Ascending aorta (tissue), 2 donors: ENCODE measurements at regions not wholly inside any gene's neighbourhood (a gene's known extent, or its start where the extent isn't known, plus 50 kb on each side); places are given as distances from the start of the nearest gene placed in this dataset.

ENCODE experiments used
- DNase-seq, 2 donors: peaks; one replicate each; pipeline ENCODE4 v3.0.0-alpha.2; 2019; ENCODE audit warnings: low spot score in 2 of 2
- H3K27ac ChIP-seq, 2 donors: fragments of 200-600 bp; sonication (generic); one replicate each; pipeline ENCODE4 v1.5.1; 2016 to 2017; ENCODE audit warnings: mild to moderate bottlenecking in 1 of 2
- H3K27me3 ChIP-seq: fragments of 200-600 bp; sonication (generic); one replicate; pipeline ENCODE4 v1.5.1; 2017
- H3K36me3 ChIP-seq, 2 donors: fragments of 200-600 bp; sonication (generic); one replicate each; pipeline ENCODE4 v1.5.1; 2016
- H3K4me1 ChIP-seq, 2 donors: fragments of 200-600 bp; sonication (generic); one replicate each; pipeline ENCODE4 v1.5.1; 2016 to 2017; ENCODE audit warnings: mild to moderate bottlenecking in 1 of 2
- H3K4me3 ChIP-seq, 2 donors: fragments of 200-600 bp; sonication (generic); one replicate each; pipeline ENCODE4 v1.5.1; 2016 to 2017; ENCODE audit warnings: mild to moderate bottlenecking in 1 of 2
- H3K9me3 ChIP-seq, 2 donors: fragments of 200-600 bp; sonication (generic); one replicate each; pipeline ENCODE4 v1.5.1; 2016
- intact Hi-C: fragments of 100-400 bp; cut with DNase I; formaldehyde crosslinking; loops from one replicate; pipeline ENCODE4 v1.15.1; 2023
- TF ChIP-seq, protein P1 (sequence below), 3 experiments: fragments of 200-600 bp in 2 of 3; fragments of 450-650 bp in 1 of 3; sonication (generic) in 2 of 3; IDR thresholded peaks; one replicate each; pipeline ENCODE4 v1.5.1; 2016 to 2019; ENCODE audit warnings: antibody characterized with exemption in 3 of 3, mild to moderate bottlenecking in 1 of 3, moderate library complexity in 1 of 3

DNA sequence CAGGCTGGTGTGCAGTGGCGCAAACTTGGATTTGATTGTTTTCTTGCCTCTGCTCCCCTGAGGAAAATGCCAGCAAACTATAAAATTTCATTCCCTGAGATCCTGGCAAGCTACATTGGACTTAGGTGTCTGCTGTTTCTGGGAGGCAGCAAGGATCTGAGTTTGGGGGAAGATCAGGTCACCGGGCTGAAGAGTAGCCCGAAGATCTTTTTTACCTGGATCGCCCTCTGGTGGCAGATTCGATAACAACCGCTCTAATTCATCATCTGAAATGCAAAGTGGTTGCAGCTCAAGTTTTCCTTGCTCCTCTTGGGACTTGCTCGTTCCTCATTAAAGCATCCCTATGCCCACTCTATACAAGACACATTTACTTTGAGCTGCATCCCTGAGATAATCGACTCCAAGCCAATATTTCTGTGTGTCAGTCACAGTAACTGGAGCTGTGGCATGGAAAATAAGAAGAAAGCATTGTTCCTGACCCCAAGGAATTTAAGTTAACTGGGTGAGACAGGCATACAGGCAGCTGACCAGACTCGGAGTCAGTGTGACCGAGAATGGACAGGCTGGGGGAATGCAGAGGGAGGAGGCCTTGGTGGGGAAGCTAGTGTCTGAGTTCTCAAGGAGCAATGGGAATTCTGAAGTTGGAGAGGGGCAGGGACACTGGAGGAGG lies 131.8 kb upstream of the PROKR2 start:
- Histone ChIP-seq H3K36me3 (no peaks in the 10 kb centered on the region), H3K27me3 (no peaks in the 10 kb centered on the region), H3K9me3 (no peaks in the 10 kb centered on the region), H3K4me1 (no peaks in the 10 kb centered on the region), H3K4me3 (no peak overlapping the region), H3K27ac (no peak overlapping the region)
- no peak for DNase-seq
- intact Hi-C loops = no loop called here
- TF ChIP-seq, protein P1, sequence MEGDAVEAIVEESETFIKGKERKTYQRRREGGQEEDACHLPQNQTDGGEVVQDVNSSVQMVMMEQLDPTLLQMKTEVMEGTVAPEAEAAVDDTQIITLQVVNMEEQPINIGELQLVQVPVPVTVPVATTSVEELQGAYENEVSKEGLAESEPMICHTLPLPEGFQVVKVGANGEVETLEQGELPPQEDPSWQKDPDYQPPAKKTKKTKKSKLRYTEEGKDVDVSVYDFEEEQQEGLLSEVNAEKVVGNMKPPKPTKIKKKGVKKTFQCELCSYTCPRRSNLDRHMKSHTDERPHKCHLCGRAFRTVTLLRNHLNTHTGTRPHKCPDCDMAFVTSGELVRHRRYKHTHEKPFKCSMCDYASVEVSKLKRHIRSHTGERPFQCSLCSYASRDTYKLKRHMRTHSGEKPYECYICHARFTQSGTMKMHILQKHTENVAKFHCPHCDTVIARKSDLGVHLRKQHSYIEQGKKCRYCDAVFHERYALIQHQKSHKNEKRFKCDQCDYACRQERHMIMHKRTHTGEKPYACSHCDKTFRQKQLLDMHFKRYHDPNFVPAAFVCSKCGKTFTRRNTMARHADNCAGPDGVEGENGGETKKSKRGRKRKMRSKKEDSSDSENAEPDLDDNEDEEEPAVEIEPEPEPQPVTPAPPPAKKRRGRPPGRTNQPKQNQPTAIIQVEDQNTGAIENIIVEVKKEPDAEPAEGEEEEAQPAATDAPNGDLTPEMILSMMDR (IDR thresholded peaks at IDR 0.05) = peak in 2 of 3 experiments; percentile 34 to 61

DNA sequence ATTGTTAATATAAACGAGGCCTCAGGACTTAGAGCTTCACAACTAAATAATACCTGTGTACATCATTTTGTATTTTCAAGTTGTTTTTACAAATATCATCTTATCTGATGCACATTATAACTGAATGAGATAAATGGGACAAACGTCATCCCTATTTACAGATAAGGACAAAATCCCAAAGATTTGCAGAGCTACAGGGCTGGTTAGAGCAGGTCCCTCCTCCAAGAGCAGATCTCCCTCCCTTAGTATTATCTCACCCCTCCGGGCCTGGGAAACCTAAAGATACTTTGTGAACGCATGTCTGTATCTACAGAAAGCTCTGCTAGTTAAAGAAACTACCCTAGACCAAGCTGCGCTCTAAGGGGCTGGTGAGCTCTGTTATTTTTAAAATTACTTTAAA lies 130.4 kb upstream of the PROKR2 start:
- TF ChIP-seq, protein P1 (IDR thresholded peaks at IDR 0.05) = no peak
- intact Hi-C loops = no loop called here
- Histone ChIP-seq H3K27me3 (no peaks in the 10 kb centered on the region), H3K36me3 (no peaks in the 10 kb centered on the region), H3K4me3 (no peak overlapping the region), H3K27ac (no peak overlapping the region), H3K9me3 (no peaks in the 10 kb centered on the region), H3K4me1 (no peaks in the 10 kb centered on the region)
- DNase-seq = no peak

DNA sequence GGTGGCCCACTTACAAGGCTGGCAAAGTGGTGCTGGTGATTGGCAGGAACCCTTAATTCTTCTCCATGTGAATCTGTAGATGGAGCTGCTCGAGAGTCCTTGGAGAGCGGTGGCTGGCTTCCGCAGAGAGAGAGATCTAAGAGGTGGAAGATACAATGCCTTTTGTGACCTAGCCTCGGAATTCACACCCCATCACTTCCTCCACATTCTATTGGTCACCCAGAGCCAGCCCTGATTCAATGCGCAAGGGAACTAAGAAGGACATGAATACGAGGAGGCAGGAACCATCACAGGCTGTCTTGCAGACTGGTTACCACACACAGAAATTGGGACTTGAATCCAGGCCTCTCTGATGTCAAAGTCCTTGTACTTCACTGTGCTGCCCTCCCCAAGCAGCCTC lies 128.9 kb upstream of the PROKR2 start:
- Histone ChIP-seq H3K36me3 (no peaks in the 10 kb centered on the region), H3K4me3 (no peak overlapping the region), H3K27ac (no peak overlapping the region), H3K4me1 (no peaks in the 10 kb centered on the region), H3K9me3 (no peaks in the 10 kb centered on the region), H3K27me3 (no peaks in the 10 kb centered on the region)
- DNase-seq = no peak
- TF ChIP-seq, protein P1 (IDR thresholded peaks at IDR 0.05) = no peak
- intact Hi-C loops = no loop called here

DNA sequence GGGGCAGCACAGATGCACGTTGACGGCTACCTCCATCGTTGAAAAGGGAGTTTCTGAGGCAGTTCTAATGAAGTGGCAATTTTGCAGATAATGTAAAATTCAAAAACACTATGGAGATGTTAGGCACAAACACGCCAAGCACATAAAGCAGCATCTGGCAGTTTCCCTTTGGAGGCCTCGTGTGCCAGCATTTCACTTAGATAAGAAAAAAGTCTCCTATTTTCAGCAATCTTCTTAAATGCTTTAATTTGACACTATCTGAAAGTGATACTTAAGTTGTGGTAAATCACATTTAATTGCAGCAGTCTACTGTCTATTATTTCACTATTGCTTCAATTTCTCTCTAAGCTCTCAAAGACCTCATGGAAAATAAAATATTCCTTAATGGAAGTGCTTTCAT lies 125.3 kb upstream of the PROKR2 start:
- H3K27me3 ChIP-seq = no peaks in the 10 kb centered on the region
- intact Hi-C loops = no loop called here
- DNase-seq = no peak
- H3K27ac ChIP-seq = no peak overlapping the region
- H3K9me3 ChIP-seq = peaks cover 0 to 4% of the 10 kb centered on the region in 2 donors
- H3K36me3 ChIP-seq = no peaks in the 10 kb centered on the region
- no peaks in the 10 kb centered on the region for H3K4me1 ChIP-seq
- no peak overlapping the region for H3K4me3 ChIP-seq
- TF ChIP-seq, protein P1 (IDR thresholded peaks at IDR 0.05) = no peak

DNA sequence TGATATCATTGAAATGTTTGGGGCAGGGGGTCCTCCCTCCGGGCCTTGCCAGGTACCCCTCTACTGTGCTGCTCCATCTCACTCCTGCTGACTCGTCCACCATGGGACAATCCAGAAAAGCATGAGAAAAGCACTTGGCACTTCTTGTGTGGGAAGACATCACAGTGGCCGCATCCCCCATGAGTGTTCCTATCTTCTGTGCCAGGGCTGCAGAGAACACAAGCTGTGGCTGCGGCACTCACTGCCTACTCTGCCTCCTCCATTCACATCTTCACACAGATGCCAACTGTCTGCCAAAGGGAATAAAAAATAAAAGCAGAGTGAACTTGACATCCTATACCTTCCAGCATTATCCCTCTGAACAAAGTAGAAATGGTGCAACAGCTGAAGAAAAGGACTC lies 117.4 kb upstream of the PROKR2 start:
- H3K27ac ChIP-seq = no peak overlapping the region
- peaks cover 0 to 4% of the 10 kb centered on the region in 2 donors for H3K9me3 ChIP-seq
- intact Hi-C loops = no loop called here
- no peaks in the 10 kb centered on the region for H3K4me1 ChIP-seq
- no peak overlapping the region for H3K4me3 ChIP-seq
- TF ChIP-seq, protein P1 (IDR thresholded peaks at IDR 0.05) = no peak
- no peaks in the 10 kb centered on the region for H3K36me3 ChIP-seq
- no peak for DNase-seq
- no peaks in the 10 kb centered on the region for H3K27me3 ChIP-seq

DNA sequence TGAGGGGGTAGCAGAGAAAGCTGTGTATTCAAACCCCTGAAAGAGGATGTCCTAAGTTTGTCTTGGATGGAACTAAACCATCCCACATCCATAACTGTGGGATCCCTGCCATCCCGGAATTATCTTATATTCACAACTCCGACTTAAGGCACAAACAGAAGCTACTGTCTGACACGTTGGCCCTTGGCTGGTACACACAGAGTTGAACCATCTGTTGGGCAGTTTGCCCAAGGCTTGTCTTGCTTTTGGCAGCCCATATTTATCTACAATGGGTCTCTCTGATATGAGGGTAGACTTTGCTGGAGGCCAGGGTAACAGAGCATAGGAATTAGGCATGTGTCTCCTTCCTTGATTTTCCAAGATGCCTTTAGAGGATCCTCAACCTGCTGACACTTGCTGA lies 116.6 kb upstream of the PROKR2 start:
- no peaks in the 10 kb centered on the region for H3K36me3 ChIP-seq
- TF ChIP-seq, protein P1 (IDR thresholded peaks at IDR 0.05) = no peak
- no peaks in the 10 kb centered on the region for H3K4me1 ChIP-seq
- H3K9me3 ChIP-seq = peaks cover 0 to 4% of the 10 kb centered on the region in 2 donors
- H3K4me3 ChIP-seq = no peak overlapping the region
- no peak for DNase-seq
- intact Hi-C loops = no loop called here
- no peaks in the 10 kb centered on the region for H3K27me3 ChIP-seq
- no peak overlapping the region for H3K27ac ChIP-seq
